CD4-positive, alpha-beta memory T cell (primary cell): ENCODE measurements at regions not wholly inside any gene's neighbourhood (a gene's known extent, or its start where the extent isn't known, plus 50 kb on each side); places are given as distances from the start of the nearest gene placed in this dataset.
"Not testable (repeated sequence)": the region's sequence is repeated elsewhere in the genome, so short reads cannot be mapped to it uniquely, and the experiment has no call there.

Source experiments
- CTCF ChIA-PET: fragments of 350-600 bp; sonication (Branson Sonifier 250); formaldehyde crosslinking; loops from one replicate; lab custom pipeline; 2021; ENCODE audit warnings: inconsistent platforms; ENCODE audit not compliant: partially characterized antibody; lab: Charles Lee
- POLR2A ChIA-PET: fragments of 350-600 bp; sonication (Branson Sonifier 250); formaldehyde crosslinking; loops from one replicate; lab custom pipeline; 2021; ENCODE audit not compliant: partially characterized antibody; lab: Charles Lee
- DNase-seq, 5 donors: peaks; one replicate each; pipeline versions ENCODE4 v3.0.0 to v3.0.0-alpha.2; 2020 to 2022; ENCODE audit warnings: mixed read lengths in 1 of 5
- H3K27ac ChIP-seq: one replicate; pipeline ENCODE4 v1.7.0; 2013; ENCODE audit warnings: low read depth, low read length
- H3K27me3 ChIP-seq: 2 replicates; pipeline ENCODE4 v1.7.0; 2013; ENCODE audit warnings: mild to moderate bottlenecking, low read length, moderate library complexity; ENCODE audit not compliant: insufficient read depth
- H3K36me3 ChIP-seq: 2 replicates; pipeline ENCODE4 v1.7.0; 2013; ENCODE audit warnings: mild to moderate bottlenecking, low read length, moderate library complexity; ENCODE audit not compliant: insufficient read depth
- H3K4me1 ChIP-seq: 2 replicates; pipeline ENCODE4 v1.7.0; 2013; ENCODE audit warnings: mild to moderate bottlenecking, low read length, moderate library complexity; ENCODE audit not compliant: insufficient read depth
- H3K4me3 ChIP-seq, 2 donors: one replicate each; pipeline ENCODE4 v1.7.0; 2013; ENCODE audit warnings: low read length in 2 of 2, mild to moderate bottlenecking in 1 of 2
- H3K9me3 ChIP-seq, 2 donors: one replicate each; pipeline ENCODE4 v1.7.0; 2013; ENCODE audit warnings: low read length in 2 of 2, control low read depth in 1 of 2; ENCODE audit not compliant: control insufficient read depth in 1 of 2
- H3K27ac Mint-ChIP-seq, 7 donors: one replicate each; pipeline ENCODE4 v1.8.0; 2020 to 2021; ENCODE audit warnings: mixed read lengths in 7 of 7, mild to moderate bottlenecking in 6 of 7, inconsistent platforms in 3 of 7, moderate library complexity in 3 of 7
- H3K27me3 Mint-ChIP-seq, 2 donors: one replicate each; pipeline ENCODE4 v1.8.0; 2020 to 2021; ENCODE audit warnings: mixed read lengths in 2 of 2
- H3K36me3 Mint-ChIP-seq, 2 donors: one replicate each; pipeline ENCODE4 v1.8.0; 2020 to 2021; ENCODE audit warnings: mixed read lengths in 2 of 2, inconsistent platforms in 1 of 2, mild to moderate bottlenecking in 1 of 2
- H3K4me1 Mint-ChIP-seq, 4 donors: one replicate each; pipeline ENCODE4 v1.8.0; 2020 to 2021; ENCODE audit warnings: mixed read lengths in 4 of 4, mild to moderate bottlenecking in 1 of 4
- H3K4me3 Mint-ChIP-seq, 8 donors: one replicate each; pipeline ENCODE4 v1.8.0; 2020 to 2021; ENCODE audit warnings: mixed read lengths in 8 of 8, mild to moderate bottlenecking in 7 of 8, moderate library complexity in 6 of 8, inconsistent platforms in 3 of 8
- H3K9me3 Mint-ChIP-seq, 8 donors: one replicate each; pipeline ENCODE4 v1.8.0; 2020 to 2021; ENCODE audit warnings: mixed read lengths in 8 of 8, mild to moderate bottlenecking in 5 of 8, inconsistent platforms in 3 of 8, moderate library complexity in 1 of 8
- intact Hi-C: fragments of 100-400 bp; cut with micrococcal nuclease; formaldehyde crosslinking; loops from one replicate; pipeline ENCODE4 v1.15.1; 2023

DNA sequence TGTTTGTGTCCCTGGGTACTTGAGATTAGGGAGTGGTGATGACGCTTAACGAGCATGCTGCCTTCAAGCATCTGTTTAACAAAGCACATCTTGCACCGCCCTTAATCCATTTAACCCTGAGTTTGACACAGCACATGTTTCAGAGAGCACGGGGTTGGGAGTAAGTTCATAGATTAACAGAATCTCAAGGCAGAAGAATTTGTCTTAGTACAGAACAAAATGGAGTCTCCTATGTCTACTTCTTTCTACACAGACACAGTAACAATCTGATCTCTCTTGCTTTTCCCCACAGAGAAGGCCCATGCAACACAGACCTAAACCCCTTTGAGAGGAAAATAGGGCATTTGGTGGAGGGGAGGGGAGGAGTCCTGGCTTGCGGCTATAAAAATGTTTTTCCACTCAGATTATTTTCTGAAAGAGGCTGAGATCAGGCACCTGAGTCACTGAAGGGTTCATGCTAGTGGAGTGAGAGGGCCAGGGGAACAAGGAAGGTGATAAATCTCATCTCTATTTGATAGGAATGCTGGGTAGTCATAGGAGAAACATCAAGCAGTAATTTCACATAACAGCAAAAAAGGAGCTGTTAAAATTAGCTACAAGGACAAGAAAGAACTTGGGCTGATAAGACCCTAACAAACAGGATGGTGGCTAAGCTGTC lies 136.9 kb downstream of the OR2B2 start:
- H3K4me3 ChIP-seq, DNase-seq, H3K27ac Mint-ChIP-seq, POLR2A ChIA-PET, H3K36me3 ChIP-seq, H3K27me3 ChIP-seq, H3K27ac ChIP-seq, H3K4me3 Mint-ChIP-seq, H3K9me3 ChIP-seq, H3K36me3 Mint-ChIP-seq, H3K9me3 Mint-ChIP-seq: not testable (repeated sequence)
- CTCF ChIA-PET, result interaction anchor here (0.6 to 3.0 kb wide), 4 partner anchors 12 to 120 kb away, joined by 3 to 10 read pairs (median 6); a partner anchor contains a TSS
- Mint-ChIP-seq H3K4me1 (peaks cover 3 to 17% (median 9%) of the 10 kb centered on the region in 4 donors), H3K27me3 (peaks cover 14 to 22% of the 10 kb centered on the region in 2 donors)
- intact Hi-C loops, result loop anchor here (10.0 kb wide), 1 partner anchor 580 kb away; no protein-coding TSS in a partner anchor
- peaks cover 11% of the 10 kb centered on the region for H3K4me1 ChIP-seq

DNA sequence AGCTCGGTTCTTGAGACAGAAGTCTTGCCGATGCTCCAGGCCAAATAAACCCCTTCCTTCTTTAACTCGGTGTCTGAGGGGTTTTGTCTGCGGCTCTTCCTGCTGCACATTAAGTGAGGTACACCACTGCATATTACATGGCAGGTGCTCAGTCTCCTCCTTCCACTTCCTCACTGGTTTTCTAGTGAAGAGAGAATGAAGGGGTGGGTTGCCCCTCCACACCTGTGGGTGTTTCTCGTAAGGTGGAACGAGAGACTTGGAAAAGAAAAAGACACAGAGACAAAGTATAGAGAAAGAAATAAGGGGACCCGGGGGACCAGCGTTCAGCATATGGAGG lies 138.0 kb downstream of the OR2B2 start:
- H3K4me3 ChIP-seq, H3K9me3 Mint-ChIP-seq, H3K27ac ChIP-seq, H3K27ac Mint-ChIP-seq, H3K4me3 Mint-ChIP-seq, H3K9me3 ChIP-seq, H3K27me3 ChIP-seq, POLR2A ChIA-PET, H3K36me3 ChIP-seq, DNase-seq, H3K36me3 Mint-ChIP-seq: not testable (repeated sequence)
- CTCF ChIA-PET, result interaction anchor here (7.2 kb wide), 1 partner anchor 121 kb away, joined by 219 read pairs; a partner anchor contains a TSS
- H3K4me1 ChIP-seq, result peaks cover 11% of the 10 kb centered on the region
- Mint-ChIP-seq H3K4me1 (peaks cover 3 to 17% (median 9%) of the 10 kb centered on the region in 4 donors), H3K27me3 (peaks cover 13 to 25% of the 10 kb centered on the region in 2 donors)
- intact Hi-C loops, result loop anchor here (10.0 kb wide), 1 partner anchor 581 kb away; no protein-coding TSS in a partner anchor

DNA sequence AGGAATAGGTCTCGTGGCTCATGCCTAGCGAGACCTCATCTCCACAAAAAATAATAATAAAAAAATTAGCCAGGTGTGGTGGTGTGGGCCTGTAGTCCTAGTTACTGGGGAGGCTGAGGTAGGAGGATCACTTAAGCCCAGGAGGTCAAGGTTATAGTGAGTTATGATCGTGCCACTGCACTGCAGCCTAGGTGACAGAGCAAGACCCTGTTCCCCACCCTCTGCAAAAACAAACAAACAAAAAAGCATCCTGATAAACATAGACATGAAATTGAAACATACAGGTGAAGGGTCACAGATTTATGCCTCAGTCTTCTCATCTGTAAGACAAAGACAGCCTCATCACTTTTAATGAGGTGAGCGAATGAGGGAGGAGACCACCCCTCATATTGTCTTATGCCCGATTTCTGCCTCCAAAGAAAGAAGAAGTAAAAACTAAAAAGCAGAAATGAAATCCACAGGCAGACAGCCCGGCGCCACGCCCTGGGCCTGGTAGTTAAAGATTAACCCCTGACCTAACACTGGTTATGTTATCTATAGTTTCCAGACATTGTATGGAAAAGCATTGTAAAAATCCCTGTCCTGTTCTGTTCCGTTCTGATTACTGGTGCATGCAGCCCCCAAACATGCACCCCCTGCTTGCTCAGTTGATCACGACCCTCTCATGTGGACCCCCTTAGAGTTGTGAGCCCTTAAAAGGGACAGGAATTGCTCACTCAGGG lies 138.5 kb downstream of the OR2B2 start:
- not testable (repeated sequence) for H3K27me3 ChIP-seq, H3K4me3 ChIP-seq, H3K27ac Mint-ChIP-seq, H3K36me3 Mint-ChIP-seq, DNase-seq, H3K36me3 ChIP-seq, H3K4me3 Mint-ChIP-seq, H3K9me3 ChIP-seq, H3K27ac ChIP-seq, H3K9me3 Mint-ChIP-seq
- Mint-ChIP-seq H3K4me1 (peaks cover 3 to 17% (median 9%) of the 10 kb centered on the region in 4 donors), H3K27me3 (peaks cover 12 to 25% of the 10 kb centered on the region in 2 donors)
- POLR2A ChIA-PET, result interaction anchor here (0.6 to 3.6 kb wide), 5 partner anchors 22 to 121 kb away, joined by 3 to 59 read pairs (median 4); a partner anchor contains a TSS
- CTCF ChIA-PET, result interaction anchor here (0.8 to 7.2 kb wide), 20 partner anchors 8 to 1220 kb away, joined by 3 to 219 read pairs (median 6); partner anchors contain the start of genes POM121L2 and ZSCAN31
- intact Hi-C loops, result loop anchor here (2.0 to 10.0 kb wide), 2 partner anchors 21 to 581 kb away; no protein-coding TSS in a partner anchor
- peaks cover 11% of the 10 kb centered on the region for H3K4me1 ChIP-seq

DNA sequence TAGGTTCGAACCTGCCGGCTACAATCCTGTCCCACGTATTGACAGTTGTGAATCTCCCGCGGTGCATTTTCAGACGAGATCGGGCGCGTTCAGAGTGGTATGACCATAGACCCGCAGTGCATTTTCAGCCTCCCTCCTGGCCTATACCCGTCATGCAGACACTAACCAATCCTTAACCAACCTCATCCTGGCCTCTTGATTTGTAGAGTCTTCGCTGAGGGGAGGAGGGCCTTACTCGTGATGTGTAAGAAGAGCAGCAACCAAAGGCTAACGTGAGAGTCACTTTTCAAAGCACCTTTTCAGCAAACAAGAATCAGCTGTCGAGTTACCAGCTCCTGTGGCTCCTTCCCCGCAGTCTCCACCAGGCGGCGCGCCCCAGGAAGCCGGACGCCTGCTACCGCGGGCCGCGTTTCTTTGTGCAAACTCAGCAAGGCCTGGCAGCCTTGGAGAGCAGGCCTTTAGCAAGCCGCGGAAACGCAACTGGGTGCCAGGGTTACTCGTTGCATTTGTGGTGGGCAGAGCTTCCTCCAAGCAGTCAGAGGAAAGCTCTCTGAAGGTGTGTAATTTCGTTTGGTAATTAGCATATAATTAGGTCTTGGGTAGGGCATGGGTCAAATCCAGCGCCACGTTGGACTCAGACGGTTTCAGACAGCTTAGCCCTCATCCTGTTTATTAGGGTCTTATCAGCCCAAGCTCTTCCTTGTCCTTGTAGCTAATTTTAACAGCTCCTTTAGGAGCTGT lies 139.8 kb downstream of the OR2B2 start:
- Mint-ChIP-seq H3K27ac (peak overlapping the region in 5 of 7 donors; percentile 4 to 80 (median 15)), H3K4me1 (peaks cover 3 to 17% (median 9%) of the 10 kb centered on the region in 4 donors), H3K9me3 (no peaks in the 10 kb centered on the region), H3K27me3 (peaks cover 7 to 26% of the 10 kb centered on the region in 2 donors), H3K4me3 (peak overlapping the region in 5 of 8 donors; percentile 0 to 60 (median 51)), H3K36me3 (no peaks in the 10 kb centered on the region)
- DNase-seq, result peak; percentile 82 to 85 (median 84)
- ChIA-PET CTCF (interaction anchor here (0.6 to 7.2 kb wide), 50 partner anchors 9 to 1219 kb away, joined by 3 to 219 read pairs (median 4); partner anchors contain the start of genes OR2B2, POM121L2 and ZSCAN31), POLR2A (interaction anchor here (0.8 to 3.6 kb wide), 14 partner anchors 12 to 625 kb away, joined by 3 to 59 read pairs (median 4); a partner anchor contains a TSS)
- Histone ChIP-seq H3K9me3 (no peaks in the 10 kb centered on the region), H3K36me3 (no peaks in the 10 kb centered on the region), H3K4me1 (peaks cover 11% of the 10 kb centered on the region), H3K27ac (no peak overlapping the region), H3K4me3 (no peak overlapping the region), H3K27me3 (peaks cover 5% of the 10 kb centered on the region)
- intact Hi-C loops, result loop anchor here (1.0 to 10.0 kb wide), 5 partner anchors 20 to 583 kb away; no protein-coding TSS in a partner anchor

DNA sequence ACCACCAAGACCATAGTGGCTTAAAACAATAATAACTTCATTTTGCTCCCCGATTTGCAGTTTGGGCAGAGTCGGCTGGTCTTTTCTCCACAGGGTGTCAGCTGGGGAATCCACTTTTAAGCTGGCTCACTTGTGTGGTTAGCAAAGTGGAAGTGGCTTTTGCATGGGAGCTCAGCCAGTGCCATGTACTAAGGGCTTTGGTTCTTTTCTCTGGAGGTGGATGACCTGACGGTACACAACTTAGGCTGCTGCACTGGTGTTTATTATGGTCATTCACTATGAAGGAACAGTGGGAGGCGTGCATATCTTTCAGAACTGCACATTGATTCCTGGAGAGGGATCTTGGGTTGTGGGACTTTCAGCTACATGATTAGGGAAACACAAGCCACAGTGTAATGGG lies 141.0 kb downstream of the OR2B2 start:
- no peaks in the 10 kb centered on the region for H3K9me3 ChIP-seq
- Mint-ChIP-seq H3K27ac (no peak overlapping the region), H3K27me3 (peaks cover 5 to 21% of the 10 kb centered on the region in 2 donors), H3K36me3 (no peaks in the 10 kb centered on the region), H3K4me3 (no peak overlapping the region), H3K4me1 (peaks cover 3 to 17% (median 9%) of the 10 kb centered on the region in 4 donors), H3K9me3 (no peaks in the 10 kb centered on the region)
- ChIA-PET CTCF (interaction anchor here (1.0 to 7.2 kb wide), 19 partner anchors 10 to 612 kb away, joined by 3 to 219 read pairs (median 14); a partner anchor contains a TSS), POLR2A (interaction anchor here (1.5 to 3.6 kb wide), 3 partner anchors 11 to 124 kb away, joined by 4 to 59 read pairs (median 11); a partner anchor contains a TSS)
- H3K4me1 ChIP-seq, result peaks cover 11% of the 10 kb centered on the region
- intact Hi-C loops, result loop anchor here (10.0 kb wide), 1 partner anchor 584 kb away; no protein-coding TSS in a partner anchor
- H3K4me3 ChIP-seq, result no peak overlapping the region
- H3K27ac ChIP-seq, result no peak overlapping the region
- no peaks in the 10 kb centered on the region for H3K36me3 ChIP-seq
- no peak for DNase-seq
- no peaks in the 10 kb centered on the region for H3K27me3 ChIP-seq

DNA sequence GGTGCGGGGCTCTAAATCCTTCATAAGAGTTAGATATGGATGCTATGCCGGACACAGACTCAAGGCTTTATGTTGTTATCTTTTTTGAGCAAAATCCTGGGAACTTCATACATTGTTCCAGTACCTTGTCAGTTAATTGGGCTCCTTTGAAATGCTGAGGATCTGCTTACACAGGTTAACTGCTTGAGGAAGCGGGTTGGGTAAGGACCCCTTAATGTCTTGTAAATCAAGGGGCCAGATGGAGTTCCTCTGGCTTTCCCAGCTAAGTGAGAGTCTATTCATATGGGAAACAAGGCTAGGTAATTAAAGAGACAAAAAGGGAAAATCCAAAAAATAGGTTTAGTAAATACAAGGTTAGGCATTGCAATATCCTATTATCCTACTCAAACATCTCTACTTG lies 141.5 kb downstream of the OR2B2 start:
- DNase-seq, result no peak
- no peak overlapping the region for H3K27ac Mint-ChIP-seq
- H3K9me3 ChIP-seq, result no peaks in the 10 kb centered on the region
- no peak overlapping the region for H3K4me3 Mint-ChIP-seq
- CTCF ChIA-PET, result interaction anchor here (0.6 to 7.2 kb wide), 9 partner anchors 9 to 583 kb away, joined by 3 to 219 read pairs (median 9); a partner anchor contains a TSS
- H3K27me3 Mint-ChIP-seq, result peaks cover 5 to 20% of the 10 kb centered on the region in 2 donors
- H3K4me1 Mint-ChIP-seq, result peaks cover 3 to 17% (median 9%) of the 10 kb centered on the region in 4 donors
- no peaks in the 10 kb centered on the region for H3K9me3 Mint-ChIP-seq
- no peaks in the 10 kb centered on the region for H3K36me3 ChIP-seq
- H3K4me3 ChIP-seq, result no peak overlapping the region
- intact Hi-C loops, result loop anchor here (10.0 kb wide), 1 partner anchor 584 kb away; no protein-coding TSS in a partner anchor
- H3K27ac ChIP-seq, result no peak overlapping the region
- no peaks in the 10 kb centered on the region for H3K27me3 ChIP-seq
- POLR2A ChIA-PET, result interaction anchor here (2.4 to 3.6 kb wide), 2 partner anchors 102 to 124 kb away, joined by 11 to 59 read pairs; a partner anchor contains a TSS
- H3K4me1 ChIP-seq, result peaks cover 11% of the 10 kb centered on the region
- H3K36me3 Mint-ChIP-seq, result no peaks in the 10 kb centered on the region
